Activated naive CD4-positive, alpha-beta T cell treated with anti-CD3 and anti-CD28 coated beads, Interleukin-2, amount 10 ng/mL, durations not matched to agents 7 days and 5 days (primary cell): ENCODE measurements at regions not wholly inside any gene's neighbourhood (a gene's known extent, or its start where the extent isn't known, plus 50 kb on each side); places are given as distances from the start of the nearest gene placed in this dataset.

ENCODE experiments used
- CTCF ChIA-PET: fragments of 350-600 bp; sonication (Branson Sonifier 250); formaldehyde crosslinking; loops from one replicate; lab custom pipeline; 2021; ENCODE audit warnings: antibody characterized with exemption; lab: Charles Lee
- DNase-seq: peaks from one replicate; pipeline ENCODE4 v3.0.0-alpha.2; 2020
- H3K27ac Mint-ChIP-seq: one replicate; pipeline ENCODE4 v1.8.0; 2021; ENCODE audit warnings: mild to moderate bottlenecking, moderate library complexity, mixed read lengths
- H3K27me3 Mint-ChIP-seq: one replicate; pipeline ENCODE4 v1.8.0; 2021; ENCODE audit warnings: mild to moderate bottlenecking, mixed read lengths
- H3K36me3 Mint-ChIP-seq: one replicate; pipeline ENCODE4 v1.8.0; 2021; ENCODE audit warnings: mixed read lengths
- H3K4me1 Mint-ChIP-seq: one replicate; pipeline ENCODE4 v1.8.0; 2021; ENCODE audit warnings: mixed read lengths
- H3K4me3 Mint-ChIP-seq: one replicate; pipeline ENCODE4 v1.8.0; 2021; ENCODE audit warnings: mild to moderate bottlenecking, moderate library complexity, mixed read lengths
- H3K9me3 Mint-ChIP-seq: one replicate; pipeline ENCODE4 v1.8.0; 2021; ENCODE audit warnings: mixed read lengths

DNA sequence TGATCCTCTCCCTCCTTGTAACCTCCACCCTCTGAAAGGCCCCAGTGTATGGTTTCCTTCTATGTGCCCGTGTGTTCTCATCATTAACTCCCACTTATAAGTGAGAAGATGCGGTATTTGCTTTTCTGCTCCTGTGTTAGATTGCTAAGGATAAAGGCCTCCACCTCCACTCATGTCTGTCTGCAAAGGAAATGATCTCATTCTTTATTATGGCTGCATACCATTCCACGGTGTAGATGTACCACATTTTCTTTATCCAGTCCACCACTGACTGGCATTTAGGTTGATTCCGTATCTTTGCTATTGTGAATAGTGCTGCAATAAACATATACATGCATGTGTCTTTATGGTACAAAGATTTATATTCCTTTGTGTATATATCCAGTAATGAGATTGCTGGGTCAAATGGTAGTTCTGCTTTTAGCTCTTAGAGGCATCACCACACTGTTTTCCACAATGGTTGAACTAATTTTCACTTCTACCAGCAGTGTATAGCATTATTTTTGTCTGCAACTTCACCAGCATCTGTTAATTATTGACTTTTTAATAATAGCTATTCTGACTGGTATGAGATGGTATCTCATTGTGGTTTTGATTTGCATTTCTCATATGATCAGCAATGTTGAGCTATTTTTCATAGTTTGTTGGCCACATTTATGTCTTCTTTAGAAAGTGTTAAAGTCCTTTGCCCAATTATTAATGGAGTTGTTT, 1030.9 kb downstream of the FSTL5 start:
- Mint-ChIP-seq H3K4me3 (no peak overlapping the region), H3K9me3 (peaks cover 10% of the 10 kb centered on the region), H3K27ac (no peak overlapping the region), H3K4me1 (no peaks in the 10 kb centered on the region), H3K27me3 (no peaks in the 10 kb centered on the region), H3K36me3 (no peaks in the 10 kb centered on the region)
- no peak for DNase-seq
- CTCF ChIA-PET: no interaction called here

DNA sequence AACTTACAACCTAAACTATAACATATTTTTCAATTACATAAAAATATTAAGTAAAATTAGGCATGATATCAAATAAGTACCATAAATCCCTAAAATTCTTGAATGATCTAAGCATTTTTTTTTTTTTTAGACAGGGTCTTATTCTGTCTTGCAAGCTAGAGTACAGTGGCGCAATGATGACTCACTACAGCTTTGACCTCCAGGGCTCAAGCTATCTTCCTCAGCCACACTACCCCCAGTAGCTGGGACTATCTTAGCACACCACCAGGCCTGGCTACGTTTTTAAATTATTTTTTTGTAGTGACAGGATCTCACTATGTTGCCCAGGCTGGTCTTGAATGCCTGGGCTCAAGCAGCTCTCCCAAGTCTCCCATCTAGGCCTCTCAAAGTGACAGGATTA, 1042.3 kb downstream of the FSTL5 start:
- Mint-ChIP-seq H3K27ac (no peak overlapping the region), H3K36me3 (no peaks in the 10 kb centered on the region), H3K9me3 (peaks cover 8% of the 10 kb centered on the region), H3K27me3 (no peaks in the 10 kb centered on the region), H3K4me1 (no peaks in the 10 kb centered on the region), H3K4me3 (no peak overlapping the region)
- no peak for DNase-seq
- CTCF ChIA-PET: no interaction called here

DNA sequence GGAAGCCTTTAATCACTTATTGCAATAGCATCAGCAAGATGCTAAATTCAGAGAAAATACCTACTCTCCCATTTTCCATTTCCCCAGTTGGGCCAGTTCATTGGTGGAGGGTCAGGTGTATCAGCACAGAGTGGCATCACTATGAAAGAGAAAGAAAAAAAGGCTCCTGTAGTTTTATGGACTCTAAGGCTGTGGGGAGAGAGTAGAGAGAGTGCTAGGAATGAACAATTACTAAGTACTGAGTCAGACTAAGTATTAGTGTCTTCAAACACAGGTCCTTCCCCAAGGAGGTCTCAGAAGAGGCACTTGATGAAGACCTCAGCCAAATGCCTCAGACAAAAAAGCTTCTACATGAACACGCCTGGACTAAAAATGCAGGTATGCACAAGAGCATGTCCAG, 1061.9 kb downstream of the FSTL5 start:
- CTCF ChIA-PET: no interaction called here
- H3K4me1 Mint-ChIP-seq: no peaks in the 10 kb centered on the region
- no peak overlapping the region for H3K4me3 Mint-ChIP-seq
- no peaks in the 10 kb centered on the region for H3K36me3 Mint-ChIP-seq
- no peak for DNase-seq
- H3K27ac Mint-ChIP-seq: no peak overlapping the region
- H3K9me3 Mint-ChIP-seq: peaks cover 10% of the 10 kb centered on the region
- no peaks in the 10 kb centered on the region for H3K27me3 Mint-ChIP-seq

GRCh38 chr4:161097821-161098220, 1066.0 kb downstream of the FSTL5 start:
- CTCF ChIA-PET: no interaction called here
- Mint-ChIP-seq H3K4me1 (no peaks in the 10 kb centered on the region), H3K4me3 (no peak overlapping the region), H3K36me3 (no peaks in the 10 kb centered on the region), H3K9me3 (peaks cover 7% of the 10 kb centered on the region), H3K27me3 (no peaks in the 10 kb centered on the region), H3K27ac (no peak overlapping the region)
- DNase-seq: no peak

DNA sequence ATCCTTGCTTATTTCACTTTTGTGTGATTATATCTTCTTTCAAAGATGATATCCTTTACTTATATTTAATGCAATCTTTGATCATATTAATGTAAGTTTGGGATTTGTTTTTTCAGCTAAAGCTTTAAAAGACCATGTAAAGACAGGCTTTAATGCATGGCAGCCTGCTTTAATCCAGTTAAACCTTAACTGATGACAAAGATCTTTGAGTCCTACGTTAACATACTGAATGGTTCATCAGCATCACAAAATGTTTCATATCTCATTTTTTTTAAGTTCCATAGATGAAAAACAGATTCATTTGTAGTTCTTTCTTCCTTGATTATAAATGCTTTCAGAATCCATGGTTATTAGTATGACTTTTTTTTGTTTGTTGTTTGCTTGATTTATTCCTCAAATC, 1102.8 kb downstream of the FSTL5 start:
- H3K27me3 Mint-ChIP-seq: no peaks in the 10 kb centered on the region
- CTCF ChIA-PET: no interaction called here
- H3K4me3 Mint-ChIP-seq: no peak overlapping the region
- H3K4me1 Mint-ChIP-seq: no peaks in the 10 kb centered on the region
- H3K36me3 Mint-ChIP-seq: no peaks in the 10 kb centered on the region
- peaks cover 7% of the 10 kb centered on the region for H3K9me3 Mint-ChIP-seq
- H3K27ac Mint-ChIP-seq: no peak overlapping the region
- DNase-seq: no peak
